ENCODE measurements at regions not wholly inside any gene's neighbourhood (a gene's known extent, or its start where the extent isn't known, plus 50 kb on each side); places are given as distances from the start of the nearest gene placed in this dataset.

GRCh38 chr2:66251573-66251972 lies 183.4 kb upstream of the MEIS1 start:
- TF ChIP-seq CTCF (IDR thresholded peaks at IDR 0.05; ENCODE audit: insufficient read depth, low read depth, low read length) (no peak), EZH2 (IDR thresholded peaks at IDR 0.05; ENCODE audit: insufficient read depth, low read length) (no peak)
